ENCODE measurements at regions not wholly inside any gene's neighbourhood (a gene's known extent, or its start where the extent isn't known, plus 50 kb on each side); places are given as distances from the start of the nearest gene placed in this dataset.
A peak's percentile ranks its signal among the peaks of the same experiment; 100 is the strongest.

GRCh38 chr5:135244620-135245021 is 154.4 kb downstream of the MACROH2A1 start:
- peak overlapping the region; percentile 21 for H3K27ac ChIP-seq (ENCODE audit: low read depth, low read length)
- ChIA-PET POLR2A (no interaction called here), CTCF (no interaction called here)
- H3K27me3 ChIP-seq (ENCODE audit: control insufficient read depth, insufficient read depth, low read length) = no peaks in the 10 kb centered on the region
- H3K4me3 ChIP-seq (ENCODE audit: low read depth, low read length) = no peak overlapping the region
- TF ChIP-seq CTCF (IDR thresholded peaks at IDR 0.05; ENCODE audit: low read depth, low read length) = no peak
- DNase-seq (ENCODE audit: low read depth, low spot score) = no peak
- peaks cover 3% of the 10 kb centered on the region; the same call in 1 of the 2 replicates for H3K9me3 ChIP-seq (ENCODE audit: control insufficient read depth, insufficient read depth, low read length)

GRCh38 chr5:135243556-135244285 is 155.3 kb downstream of the MACROH2A1 start:
- no peak for DNase-seq (ENCODE audit: low read depth, low spot score)
- H3K27me3 ChIP-seq (ENCODE audit: control insufficient read depth, insufficient read depth, low read length) = no peaks in the 10 kb centered on the region
- H3K9me3 ChIP-seq (ENCODE audit: control insufficient read depth, insufficient read depth, low read length) = peaks cover 3% of the 10 kb centered on the region; the same call in 1 of the 2 replicates
- CTCF ChIA-PET = interaction anchor here (0.6 kb wide), 1 partner anchor 339 kb away, joined by 3 read pairs; the partner anchor contains the start of gene PCBD2
- H3K27ac ChIP-seq (ENCODE audit: low read depth, low read length) = no peak overlapping the region
- TF ChIP-seq CTCF (IDR thresholded peaks at IDR 0.05; ENCODE audit: low read depth, low read length) = no peak
- H3K4me3 ChIP-seq (ENCODE audit: low read depth, low read length) = no peak overlapping the region
- POLR2A ChIA-PET = no interaction called here

- H3K27ac ChIP-seq (ENCODE audit: low read depth, low read length) = no peak overlapping the region
- no peak overlapping the region for H3K4me3 ChIP-seq (ENCODE audit: low read depth, low read length)
- POLR2A ChIA-PET = interaction anchor here (0.8 to 2.0 kb wide), 2 partner anchors 13 to 34 kb away, joined by 5 to 11 read pairs; no protein-coding TSS in a partner anchor
- DNase-seq (ENCODE audit: low read depth, low spot score) = no peak
- TF ChIP-seq CTCF (IDR thresholded peaks at IDR 0.05; ENCODE audit: low read depth, low read length) = no peak
- H3K9me3 ChIP-seq (ENCODE audit: control insufficient read depth, insufficient read depth, low read length) = peaks cover 3% of the 10 kb centered on the region; the same call in 1 of the 2 replicates
- CTCF ChIA-PET = interaction anchor here (0.6 to 1.2 kb wide), 2 partner anchors 29 to 338 kb away, joined by 3 read pairs; partner anchors contain the start of gene PCBD2
- no peaks in the 10 kb centered on the region for H3K27me3 ChIP-seq (ENCODE audit: control insufficient read depth, insufficient read depth, low read length)
These were observed 156.0 kb downstream of the MACROH2A1 start for GRCh38 chr5:135242866-135243555.

- no peak for TF ChIP-seq CTCF (IDR thresholded peaks at IDR 0.05; ENCODE audit: low read depth, low read length)
- no peak overlapping the region for H3K27ac ChIP-seq (ENCODE audit: low read depth, low read length)
- no peak for DNase-seq (ENCODE audit: low read depth, low spot score)
- no peak overlapping the region for H3K4me3 ChIP-seq (ENCODE audit: low read depth, low read length)
- H3K27me3 ChIP-seq (ENCODE audit: control insufficient read depth, insufficient read depth, low read length) = no peaks in the 10 kb centered on the region
- peaks cover 3% of the 10 kb centered on the region; the same call in 1 of the 2 replicates for H3K9me3 ChIP-seq (ENCODE audit: control insufficient read depth, insufficient read depth, low read length)
- ChIA-PET POLR2A (interaction anchor here (0.7 to 2.0 kb wide), 3 partner anchors 12 to 33 kb away, joined by 3 to 11 read pairs (median 5); no protein-coding TSS in a partner anchor), CTCF (interaction anchor here (1.2 kb wide), 1 partner anchor 28 kb away, joined by 3 read pairs; no protein-coding TSS in a partner anchor)
These were observed 156.8 kb downstream of the MACROH2A1 start for GRCh38 chr5:135242021-135242865.
